ENCODE measurements at regions not wholly inside any gene's neighbourhood (a gene's known extent, or its start where the extent isn't known, plus 50 kb on each side); places are given as distances from the start of the nearest gene placed in this dataset.

DNA sequence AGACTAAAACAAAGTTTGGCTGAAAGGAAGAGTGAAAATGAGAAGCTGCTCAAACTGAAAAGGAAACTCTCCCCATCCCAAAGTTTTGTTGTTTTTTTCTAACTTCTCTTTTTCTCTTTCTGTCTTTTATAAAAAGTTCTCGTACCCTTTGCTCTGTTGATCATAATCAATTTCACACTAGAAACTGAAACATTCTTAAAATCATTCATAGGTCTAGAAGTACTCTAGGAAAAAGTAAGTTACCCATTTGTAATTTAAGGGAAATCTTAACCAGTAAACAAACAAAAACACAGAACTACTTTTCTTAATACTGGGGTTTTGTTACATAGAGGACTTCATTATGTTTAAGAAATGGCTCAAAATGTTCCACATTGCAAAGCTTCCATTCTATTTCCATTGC lies 339.8 kb downstream of the SEMA3D start:
- no peak for TF ChIP-seq CTCF (conservative IDR thresholded peaks at IDR 0.05; ENCODE audit: low read depth in 2 of 2)
- no peak for TF ChIP-seq EZH2 (IDR thresholded peaks at IDR 0.05; ENCODE audit: low read depth, unreplicated experiment)
- TF ChIP-seq EZH2phosphoT487 (IDR thresholded peaks at IDR 0.05; ENCODE audit: unreplicated experiment) = no peak
- TF ChIP-seq ZNF114 (CRISPR knock-in tag; IDR thresholded peaks at IDR 0.05) = no peak
- TF ChIP-seq NANOG (IDR thresholded peaks at IDR 0.05; ENCODE audit: borderline replicate concordance) = no peak
- no peak for TF ChIP-seq REST (IDR thresholded peaks at IDR 0.05; ENCODE audit: unreplicated experiment)
- no peak for TF ChIP-seq POLR2AphosphoS5 (IDR thresholded peaks at IDR 0.05; ENCODE audit: low read depth)
- TF ChIP-seq STAT1 (IDR thresholded peaks at IDR 0.05; ENCODE audit: unreplicated experiment) = no peak
- TF ChIP-seq, protein P1, sequence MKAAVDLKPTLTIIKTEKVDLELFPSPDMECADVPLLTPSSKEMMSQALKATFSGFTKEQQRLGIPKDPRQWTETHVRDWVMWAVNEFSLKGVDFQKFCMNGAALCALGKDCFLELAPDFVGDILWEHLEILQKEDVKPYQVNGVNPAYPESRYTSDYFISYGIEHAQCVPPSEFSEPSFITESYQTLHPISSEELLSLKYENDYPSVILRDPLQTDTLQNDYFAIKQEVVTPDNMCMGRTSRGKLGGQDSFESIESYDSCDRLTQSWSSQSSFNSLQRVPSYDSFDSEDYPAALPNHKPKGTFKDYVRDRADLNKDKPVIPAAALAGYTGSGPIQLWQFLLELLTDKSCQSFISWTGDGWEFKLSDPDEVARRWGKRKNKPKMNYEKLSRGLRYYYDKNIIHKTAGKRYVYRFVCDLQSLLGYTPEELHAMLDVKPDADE (IDR thresholded peaks at IDR 0.05) = no peak
- TF ChIP-seq CREB1 (CRISPR knock-in tag; IDR thresholded peaks at IDR 0.05; ENCODE audit: low read depth) = no peak
- TF ChIP-seq JUNB (IDR thresholded peaks at IDR 0.05; ENCODE audit: unreplicated experiment) = no peak
- TF ChIP-seq ZNF331 (CRISPR knock-in tag; IDR thresholded peaks at IDR 0.05; ENCODE audit: low read depth) = no peak
- TF ChIP-seq, protein P2, sequence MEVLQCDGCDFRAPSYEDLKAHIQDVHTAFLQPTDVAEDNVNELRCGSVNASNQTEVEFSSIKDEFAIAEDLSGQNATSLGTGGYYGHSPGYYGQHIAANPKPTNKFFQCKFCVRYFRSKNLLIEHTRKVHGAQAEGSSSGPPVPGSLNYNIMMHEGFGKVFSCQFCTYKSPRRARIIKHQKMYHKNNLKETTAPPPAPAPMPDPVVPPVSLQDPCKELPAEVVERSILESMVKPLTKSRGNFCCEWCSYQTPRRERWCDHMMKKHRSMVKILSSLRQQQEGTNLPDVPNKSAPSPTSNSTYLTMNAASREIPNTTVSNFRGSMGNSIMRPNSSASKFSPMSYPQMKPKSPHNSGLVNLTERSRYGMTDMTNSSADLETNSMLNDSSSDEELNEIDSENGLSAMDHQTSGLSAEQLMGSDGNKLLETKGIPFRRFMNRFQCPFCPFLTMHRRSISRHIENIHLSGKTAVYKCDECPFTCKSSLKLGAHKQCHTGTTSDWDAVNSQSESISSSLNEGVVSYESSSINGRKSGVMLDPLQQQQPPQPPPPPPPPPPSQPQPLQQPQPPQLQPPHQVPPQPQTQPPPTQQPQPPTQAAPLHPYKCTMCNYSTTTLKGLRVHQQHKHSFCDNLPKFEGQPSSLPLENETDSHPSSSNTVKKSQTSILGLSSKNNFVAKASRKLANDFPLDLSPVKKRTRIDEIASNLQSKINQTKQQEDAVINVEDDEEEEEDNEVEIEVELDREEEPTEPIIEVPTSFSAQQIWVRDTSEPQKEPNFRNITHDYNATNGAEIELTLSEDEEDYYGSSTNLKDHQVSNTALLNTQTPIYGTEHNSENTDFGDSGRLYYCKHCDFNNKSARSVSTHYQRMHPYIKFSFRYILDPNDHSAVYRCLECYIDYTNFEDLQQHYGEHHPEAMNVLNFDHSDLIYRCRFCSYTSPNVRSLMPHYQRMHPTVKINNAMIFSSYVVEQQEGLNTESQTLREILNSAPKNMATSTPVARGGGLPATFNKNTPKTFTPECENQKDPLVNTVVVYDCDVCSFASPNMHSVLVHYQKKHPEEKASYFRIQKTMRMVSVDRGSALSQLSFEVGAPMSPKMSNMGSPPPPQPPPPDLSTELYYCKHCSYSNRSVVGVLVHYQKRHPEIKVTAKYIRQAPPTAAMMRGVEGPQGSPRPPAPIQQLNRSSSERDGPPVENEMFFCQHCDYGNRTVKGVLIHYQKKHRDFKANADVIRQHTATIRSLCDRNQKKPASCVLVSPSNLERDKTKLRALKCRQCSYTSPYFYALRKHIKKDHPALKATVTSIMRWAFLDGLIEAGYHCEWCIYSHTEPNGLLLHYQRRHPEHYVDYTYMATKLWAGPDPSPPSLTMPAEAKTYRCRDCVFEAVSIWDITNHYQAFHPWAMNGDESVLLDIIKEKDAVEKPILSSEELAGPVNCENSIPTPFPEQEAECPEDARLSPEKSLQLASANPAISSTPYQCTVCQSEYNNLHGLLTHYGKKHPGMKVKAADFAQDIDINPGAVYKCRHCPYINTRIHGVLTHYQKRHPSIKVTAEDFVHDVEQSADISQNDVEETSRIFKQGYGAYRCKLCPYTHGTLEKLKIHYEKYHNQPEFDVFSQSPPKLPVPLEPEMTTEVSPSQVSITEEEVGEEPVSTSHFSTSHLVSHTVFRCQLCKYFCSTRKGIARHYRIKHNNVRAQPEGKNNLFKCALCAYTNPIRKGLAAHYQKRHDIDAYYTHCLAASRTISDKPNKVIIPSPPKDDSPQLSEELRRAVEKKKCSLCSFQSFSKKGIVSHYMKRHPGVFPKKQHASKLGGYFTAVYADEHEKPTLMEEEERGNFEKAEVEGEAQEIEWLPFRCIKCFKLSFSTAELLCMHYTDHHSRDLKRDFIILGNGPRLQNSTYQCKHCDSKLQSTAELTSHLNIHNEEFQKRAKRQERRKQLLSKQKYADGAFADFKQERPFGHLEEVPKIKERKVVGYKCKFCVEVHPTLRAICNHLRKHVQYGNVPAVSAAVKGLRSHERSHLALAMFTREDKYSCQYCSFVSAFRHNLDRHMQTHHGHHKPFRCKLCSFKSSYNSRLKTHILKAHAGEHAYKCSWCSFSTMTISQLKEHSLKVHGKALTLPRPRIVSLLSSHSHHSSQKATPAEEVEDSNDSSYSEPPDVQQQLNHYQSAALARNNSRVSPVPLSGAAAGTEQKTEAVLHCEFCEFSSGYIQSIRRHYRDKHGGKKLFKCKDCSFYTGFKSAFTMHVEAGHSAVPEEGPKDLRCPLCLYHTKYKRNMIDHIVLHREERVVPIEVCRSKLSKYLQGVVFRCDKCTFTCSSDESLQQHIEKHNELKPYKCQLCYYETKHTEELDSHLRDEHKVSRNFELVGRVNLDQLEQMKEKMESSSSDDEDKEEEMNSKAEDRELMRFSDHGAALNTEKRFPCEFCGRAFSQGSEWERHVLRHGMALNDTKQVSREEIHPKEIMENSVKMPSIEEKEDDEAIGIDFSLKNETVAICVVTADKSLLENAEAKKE (CRISPR knock-in tag; IDR thresholded peaks at IDR 0.05) = no peak

All from GM23338 (cell line).